Activated T-cell treated with anti-CD3 and anti-CD28 coated beads, Interleukin-2, amount 50 U/mL, for 4 hours (primary cell): ENCODE measurements at regions not wholly inside any gene's neighbourhood (a gene's known extent, or its start where the extent isn't known, plus 50 kb on each side); places are given as distances from the start of the nearest gene placed in this dataset.
"Not testable (repeated sequence)": the region's sequence is repeated elsewhere in the genome, so short reads cannot be mapped to it uniquely, and the experiment has no call there.

Experiments
- ATAC-seq, 2 donors: fragments of 200-7000 bp; cut with Tn5 transposase; one replicate each; pipeline ENCODE4 v1.10.0; 2021
- DNase-seq: peaks from one replicate; pipeline ENCODE4 v3.0.0-alpha.2; 2020
- H3K27me3 Mint-ChIP-seq: one replicate; pipeline ENCODE4 v1.8.0; 2021; ENCODE audit warnings: low read depth, mixed read lengths
- H3K36me3 Mint-ChIP-seq: one replicate; pipeline ENCODE4 v1.8.0; 2022; ENCODE audit warnings: mixed read lengths; ENCODE audit not compliant: insufficient read depth
- H3K4me1 Mint-ChIP-seq: one replicate; pipeline ENCODE4 v1.8.0; 2021; ENCODE audit warnings: low read depth, mixed read lengths
- H3K4me3 Mint-ChIP-seq: one replicate; pipeline ENCODE4 v1.8.0; 2021; ENCODE audit warnings: mild to moderate bottlenecking, moderate library complexity, mixed read lengths
- H3K9me3 Mint-ChIP-seq: one replicate; pipeline ENCODE4 v1.8.0; 2021; ENCODE audit warnings: mixed read lengths

DNA sequence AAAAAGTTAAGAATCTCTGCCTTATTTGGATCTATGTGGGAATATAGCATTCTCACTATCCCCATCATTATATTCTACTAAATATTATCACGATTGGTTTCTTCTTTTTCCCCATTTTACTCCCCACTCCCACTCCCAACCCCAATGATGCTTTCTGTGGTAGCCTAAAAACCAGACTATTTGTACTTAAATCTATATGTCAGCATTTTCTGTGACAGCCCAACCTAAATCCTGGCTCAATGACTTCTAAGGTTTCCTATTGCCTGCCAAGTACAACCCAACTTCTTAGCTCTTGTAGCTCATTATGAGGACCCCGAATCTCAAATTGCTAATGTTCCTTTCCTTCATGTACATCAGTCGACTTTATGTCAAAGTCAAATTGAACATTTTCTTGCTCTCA is 598.6 kb downstream of the XPNPEP1 start:
- Mint-ChIP-seq H3K4me3 (no peak overlapping the region), H3K36me3 (no peaks in the 10 kb centered on the region), H3K9me3 (peaks cover 13% of the 10 kb centered on the region), H3K27me3 (no peaks in the 10 kb centered on the region), H3K4me1 (no peaks in the 10 kb centered on the region)
- no peak for ATAC-seq
- DNase-seq = no peak

GRCh38 chr10:109317746-109318366 is 605.5 kb downstream of the XPNPEP1 start:
- ATAC-seq (no peak), DNase-seq (no peak)
- H3K9me3 Mint-ChIP-seq = peaks cover 9% of the 10 kb centered on the region
- H3K27me3 Mint-ChIP-seq = no peaks in the 10 kb centered on the region
- H3K4me3 Mint-ChIP-seq = no peak overlapping the region
- no peaks in the 10 kb centered on the region for H3K4me1 Mint-ChIP-seq
- no peaks in the 10 kb centered on the region for H3K36me3 Mint-ChIP-seq

DNA sequence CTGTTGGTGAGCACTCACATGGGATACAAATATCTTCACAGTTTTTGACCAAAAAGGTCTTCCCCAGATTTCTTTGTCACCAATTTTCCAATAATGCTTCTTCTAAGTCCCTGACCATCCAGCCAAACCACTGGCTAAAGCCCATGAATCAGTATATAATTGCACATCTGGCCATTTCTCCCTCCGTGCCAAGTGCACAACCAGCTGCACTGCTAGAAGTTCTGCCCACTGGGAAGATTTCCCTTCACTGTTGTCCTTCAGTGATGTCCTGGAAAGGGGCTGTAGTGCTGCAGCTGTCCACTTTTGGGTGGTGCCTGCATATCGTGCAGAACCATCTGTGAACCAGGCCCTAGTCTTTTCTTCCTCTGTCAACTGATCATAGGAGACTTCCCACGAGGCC is 609.3 kb downstream of the XPNPEP1 start:
- H3K9me3 Mint-ChIP-seq, DNase-seq, H3K36me3 Mint-ChIP-seq: not testable (repeated sequence)

DNA sequence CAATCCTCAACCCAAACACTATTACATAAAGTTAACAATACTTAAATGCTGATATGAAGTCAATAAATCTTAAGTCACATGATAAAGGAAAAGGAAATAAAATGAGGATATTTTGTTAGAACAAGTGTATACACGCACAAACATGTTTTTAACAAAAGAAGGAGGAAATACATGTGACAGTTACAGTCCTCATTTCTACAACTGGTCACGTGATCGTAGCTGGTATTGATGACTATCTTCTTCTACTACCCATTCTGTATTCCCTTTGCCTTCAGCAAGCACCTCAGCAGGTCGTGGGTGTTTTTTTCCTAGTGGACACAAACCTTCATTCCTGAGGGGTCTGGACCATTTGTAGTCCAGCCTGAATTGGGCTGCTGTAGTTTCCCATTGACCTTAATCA is 610.8 kb downstream of the XPNPEP1 start:
- not testable (repeated sequence) for H3K4me1 Mint-ChIP-seq, H3K27me3 Mint-ChIP-seq, ATAC-seq, H3K4me3 Mint-ChIP-seq, H3K36me3 Mint-ChIP-seq, H3K9me3 Mint-ChIP-seq, DNase-seq

More for the DNA sequence above, 609.3 kb downstream of the XPNPEP1 start:
- not testable (repeated sequence) for H3K4me1 Mint-ChIP-seq, H3K4me3 Mint-ChIP-seq, ATAC-seq, H3K27me3 Mint-ChIP-seq

- Mint-ChIP-seq H3K4me1 (no peaks in the 10 kb centered on the region), H3K4me3 (no peak overlapping the region), H3K27me3 (no peaks in the 10 kb centered on the region), H3K36me3 (no peaks in the 10 kb centered on the region), H3K9me3 (no peaks in the 10 kb centered on the region)
- DNase-seq (no peak), ATAC-seq (no peak)
These were observed 614.3 kb downstream of the XPNPEP1 start for GRCh38 chr10:109308971-109309370.

DNA sequence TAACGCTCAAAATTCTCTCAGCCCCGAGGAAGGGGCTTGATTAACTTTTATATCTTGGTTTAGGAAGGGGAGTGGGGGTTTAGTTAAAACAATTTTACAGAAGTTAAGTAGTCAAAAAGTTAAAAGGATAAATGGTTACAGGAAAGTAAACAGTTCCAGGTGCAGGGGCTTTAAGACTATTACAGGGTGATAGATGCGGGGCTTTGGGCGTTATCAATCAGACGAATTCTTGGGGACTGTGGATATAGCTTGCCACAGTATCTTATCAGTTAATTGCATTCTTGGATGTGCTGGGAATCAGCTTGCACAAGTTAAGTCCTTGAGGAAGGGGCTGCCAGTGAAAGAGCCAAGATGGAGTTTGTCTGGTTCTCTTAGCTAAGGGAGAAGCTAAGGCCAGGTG is 616.2 kb downstream of the XPNPEP1 start:
- not testable (repeated sequence) for H3K27me3 Mint-ChIP-seq, H3K9me3 Mint-ChIP-seq, H3K36me3 Mint-ChIP-seq, DNase-seq, H3K4me3 Mint-ChIP-seq, H3K4me1 Mint-ChIP-seq, ATAC-seq

DNA sequence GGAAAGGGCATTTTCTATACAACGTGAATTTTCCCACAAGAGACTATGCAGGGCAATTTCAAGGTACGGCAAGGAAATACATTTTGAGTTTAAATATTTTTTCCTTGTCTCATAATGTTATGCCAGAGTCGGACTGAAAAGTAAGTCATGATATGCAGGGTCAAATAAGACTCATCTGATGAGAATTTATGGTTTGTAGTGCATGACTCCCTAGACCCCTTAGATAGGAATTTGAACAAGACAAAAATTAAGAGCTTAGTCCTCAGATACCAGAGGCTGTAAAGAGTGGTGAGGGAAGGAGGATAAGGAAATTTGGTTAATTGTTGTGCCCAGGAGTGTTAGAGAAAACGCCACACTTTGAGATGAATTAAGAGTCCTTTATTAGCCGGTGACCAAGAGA is 616.6 kb downstream of the XPNPEP1 start:
- no peak overlapping the region for H3K4me3 Mint-ChIP-seq
- H3K4me1 Mint-ChIP-seq = no peaks in the 10 kb centered on the region
- H3K36me3 Mint-ChIP-seq = no peaks in the 10 kb centered on the region
- H3K9me3 Mint-ChIP-seq = no peaks in the 10 kb centered on the region
- no peaks in the 10 kb centered on the region for H3K27me3 Mint-ChIP-seq
- ATAC-seq (no peak), DNase-seq (no peak)

- H3K4me1 Mint-ChIP-seq = no peaks in the 10 kb centered on the region
- H3K27me3 Mint-ChIP-seq = no peaks in the 10 kb centered on the region
- H3K4me3 Mint-ChIP-seq = no peak overlapping the region
- no peak for DNase-seq
- H3K36me3 Mint-ChIP-seq = no peaks in the 10 kb centered on the region
- ATAC-seq = no peak
- no peaks in the 10 kb centered on the region for H3K9me3 Mint-ChIP-seq
These were observed 635.5 kb downstream of the XPNPEP1 start for GRCh38 chr10:109287858-109288257.

- no peak for DNase-seq
- no peaks in the 10 kb centered on the region for H3K4me1 Mint-ChIP-seq
- H3K4me3 Mint-ChIP-seq = no peak overlapping the region
- no peak for ATAC-seq
- no peaks in the 10 kb centered on the region for H3K9me3 Mint-ChIP-seq
- no peaks in the 10 kb centered on the region for H3K27me3 Mint-ChIP-seq
- no peaks in the 10 kb centered on the region for H3K36me3 Mint-ChIP-seq
These were observed 640.8 kb downstream of the XPNPEP1 start for GRCh38 chr10:109282510-109282909.

DNA sequence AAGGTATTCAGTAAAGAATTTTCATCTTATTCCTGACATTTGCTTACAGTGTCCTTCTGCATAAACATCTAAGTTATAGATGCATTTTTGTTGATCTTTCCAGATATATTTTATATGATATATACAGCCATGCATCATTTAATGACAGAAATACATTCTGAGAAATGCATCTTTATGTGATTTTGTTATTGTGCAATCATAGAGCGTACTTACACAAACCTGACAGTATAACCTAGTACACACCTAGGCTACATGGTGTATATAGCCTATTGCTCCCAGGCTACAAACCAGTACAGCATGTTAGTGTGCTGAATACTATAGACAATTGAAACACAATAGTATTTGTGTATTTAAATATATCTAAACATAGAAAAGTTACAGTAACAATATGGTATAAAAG is 642.0 kb downstream of the XPNPEP1 start:
- Mint-ChIP-seq H3K4me1 (no peaks in the 10 kb centered on the region), H3K9me3 (no peaks in the 10 kb centered on the region), H3K27me3 (no peaks in the 10 kb centered on the region), H3K36me3 (no peaks in the 10 kb centered on the region), H3K4me3 (no peak overlapping the region)
- no peak for ATAC-seq
- DNase-seq = no peak

- no peak overlapping the region for H3K4me3 Mint-ChIP-seq
- no peaks in the 10 kb centered on the region for H3K36me3 Mint-ChIP-seq
- no peaks in the 10 kb centered on the region for H3K4me1 Mint-ChIP-seq
- no peaks in the 10 kb centered on the region for H3K27me3 Mint-ChIP-seq
- DNase-seq (no peak), ATAC-seq (no peak)
- H3K9me3 Mint-ChIP-seq = no peaks in the 10 kb centered on the region
These were observed 642.5 kb downstream of the XPNPEP1 start for GRCh38 chr10:109280837-109281236.

GRCh38 chr10:109277456-109277855 is 645.9 kb downstream of the XPNPEP1 start:
- Mint-ChIP-seq H3K27me3 (no peaks in the 10 kb centered on the region), H3K9me3 (no peaks in the 10 kb centered on the region), H3K36me3 (no peaks in the 10 kb centered on the region), H3K4me3 (no peak overlapping the region), H3K4me1 (no peaks in the 10 kb centered on the region)
- DNase-seq (no peak), ATAC-seq (no peak)

- Mint-ChIP-seq H3K36me3 (no peaks in the 10 kb centered on the region), H3K4me3 (no peak overlapping the region), H3K9me3 (no peaks in the 10 kb centered on the region), H3K4me1 (no peaks in the 10 kb centered on the region), H3K27me3 (no peaks in the 10 kb centered on the region)
- DNase-seq (no peak), ATAC-seq (no peak)
These were observed 647.4 kb downstream of the XPNPEP1 start for GRCh38 chr10:109275960-109276359.

DNA sequence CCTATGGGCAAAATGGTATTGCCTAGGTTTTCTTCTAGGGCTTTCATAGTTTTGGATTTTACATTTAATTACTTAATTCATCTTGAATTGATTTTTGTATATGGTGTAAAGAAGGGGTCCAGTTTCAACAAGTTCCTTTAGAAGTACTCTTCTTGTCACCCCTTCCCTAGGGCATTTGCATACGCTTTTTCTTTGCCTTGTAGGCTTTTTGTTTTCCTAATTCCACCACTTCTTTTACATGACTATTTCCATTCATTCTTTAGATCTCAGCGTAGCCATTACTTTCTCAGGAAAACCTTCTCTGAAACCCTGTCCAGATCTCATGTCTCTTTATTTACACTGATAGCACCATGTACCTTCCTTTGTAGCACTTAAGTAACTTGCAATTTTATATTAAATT is 648.6 kb downstream of the XPNPEP1 start:
- Mint-ChIP-seq H3K4me3 (no peak overlapping the region), H3K9me3 (no peaks in the 10 kb centered on the region), H3K27me3 (no peaks in the 10 kb centered on the region), H3K36me3 (no peaks in the 10 kb centered on the region), H3K4me1 (no peaks in the 10 kb centered on the region)
- ATAC-seq = no peak
- no peak for DNase-seq

GRCh38 chr10:109270173-109270572 is 653.1 kb downstream of the XPNPEP1 start:
- H3K9me3 Mint-ChIP-seq = peaks cover 2% of the 10 kb centered on the region
- no peaks in the 10 kb centered on the region for H3K4me1 Mint-ChIP-seq
- ATAC-seq = no peak
- H3K27me3 Mint-ChIP-seq = no peaks in the 10 kb centered on the region
- no peak for DNase-seq
- no peak overlapping the region for H3K4me3 Mint-ChIP-seq
- no peaks in the 10 kb centered on the region for H3K36me3 Mint-ChIP-seq

DNA sequence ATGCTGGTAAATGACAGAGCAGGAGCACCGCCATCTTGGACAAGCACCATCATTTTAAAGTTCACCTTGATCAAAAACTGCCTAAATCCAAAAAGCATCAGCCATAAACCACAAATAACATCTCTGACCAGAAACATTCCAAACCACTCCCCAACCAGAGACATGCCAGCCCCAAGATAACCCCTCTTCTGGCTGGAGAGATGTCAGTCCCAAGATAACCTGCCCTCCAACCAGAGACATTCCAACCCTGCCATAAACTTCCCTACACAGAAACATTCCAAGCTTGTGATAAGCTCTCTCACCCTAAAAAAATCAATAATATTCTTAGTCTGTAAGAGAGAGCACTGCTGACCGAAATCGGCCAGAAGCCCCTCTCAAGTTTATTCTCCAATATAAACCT is 659.3 kb downstream of the XPNPEP1 start:
- H3K9me3 Mint-ChIP-seq = peaks cover 4% of the 10 kb centered on the region
- DNase-seq (no peak), ATAC-seq (no peak)
- no peaks in the 10 kb centered on the region for H3K4me1 Mint-ChIP-seq
- no peak overlapping the region for H3K4me3 Mint-ChIP-seq
- no peaks in the 10 kb centered on the region for H3K36me3 Mint-ChIP-seq
- no peaks in the 10 kb centered on the region for H3K27me3 Mint-ChIP-seq
